CD14-positive monocyte (primary cell): ENCODE measurements at regions not wholly inside any gene's neighbourhood (a gene's known extent, or its start where the extent isn't known, plus 50 kb on each side); places are given as distances from the start of the nearest gene placed in this dataset.
A peak's percentile ranks its signal among the peaks of the same experiment; 100 is the strongest.

Source experiments
- DNase-seq, 3 donors: peaks; one replicate each; pipeline ENCODE4 v3.0.0-alpha.2; 2011 to 2022
- H2AFZ ChIP-seq: 2 replicates; pipeline ENCODE4 v1.6.0; 2012; ENCODE audit warnings: mild to moderate bottlenecking, low read depth, low read length, inconsistent platforms; ENCODE audit not compliant: insufficient read depth, poor library complexity, severe bottlenecking
- H3K27ac ChIP-seq, 2 donors: 1 replicate in 1 of 2; 2 replicates in 1 of 2; pipeline ENCODE4 v1.5.1; 2012 to 2013; ENCODE audit warnings: low read length in 2 of 2, control low read depth in 1 of 2, inconsistent platforms in 1 of 2, low read depth in 1 of 2, mild to moderate bottlenecking in 1 of 2
- H3K27me3 ChIP-seq, 2 donors: one replicate each; pipeline versions ENCODE4 v1.6.0 to v1.6.1; 2011 to 2013; ENCODE audit warnings: low read length in 2 of 2; ENCODE audit not compliant: control insufficient read depth in 2 of 2, insufficient read depth in 2 of 2
- H3K36me3 ChIP-seq, 2 donors: replicated peaks in 1 of 2; 1 replicate in 1 of 2; 2 replicates in 1 of 2; pipeline versions ENCODE4 v1.5.1 to v1.6.1; 2012 to 2013; ENCODE audit warnings: low read length in 2 of 2, control low read depth in 1 of 2, inconsistent platforms in 1 of 2, mild to moderate bottlenecking in 1 of 2; ENCODE audit not compliant: insufficient read depth in 2 of 2, control insufficient read depth in 1 of 2
- H3K4me1 ChIP-seq, 2 donors: 1 replicate in 1 of 2; 2 replicates in 1 of 2; pipeline versions ENCODE4 v1.5.1 to v1.6.1; 2012 to 2013; ENCODE audit warnings: low read length in 2 of 2, control low read depth in 1 of 2, inconsistent platforms in 1 of 2, mild to moderate bottlenecking in 1 of 2, moderate library complexity in 1 of 2; ENCODE audit not compliant: insufficient read depth in 2 of 2, control insufficient read depth in 1 of 2
- H3K4me2 ChIP-seq: replicated peaks from 2 replicates; pipeline ENCODE3; 2012; ENCODE audit warnings: low read length, moderate library complexity, mild to moderate bottlenecking; ENCODE audit not compliant: poor library complexity, severe bottlenecking; ENCODE audit errors: extremely low read depth
- H3K4me3 ChIP-seq, 3 experiments: fragments of 200-600 bp in 1 of 3; sonication (generic) in 1 of 3; replicated peaks in 1 of 3; 1 replicate in 2 of 3; 2 replicates in 1 of 3; pipeline ENCODE4 v1.5.1; 2011 to 2013; ENCODE audit warnings: low read length in 3 of 3, mild to moderate bottlenecking in 3 of 3, control low read depth in 2 of 3, low read depth in 2 of 3, inconsistent platforms in 1 of 3, moderate library complexity in 1 of 3
- H3K79me2 ChIP-seq: 2 replicates; pipeline ENCODE4 v1.6.0; 2012; ENCODE audit warnings: mild to moderate bottlenecking, control low read depth, inconsistent platforms, low read length, moderate library complexity; ENCODE audit not compliant: insufficient read depth
- H3K9ac ChIP-seq: 2 replicates; pipeline ENCODE4 v1.6.0; 2017; ENCODE audit warnings: low read length, mild to moderate bottlenecking; ENCODE audit not compliant: insufficient read depth, poor library complexity, severe bottlenecking
- H3K9me3 ChIP-seq, 2 donors: replicated peaks in 1 of 2; 1 replicate in 1 of 2; 2 replicates in 1 of 2; pipeline versions ENCODE4 v1.5.1 to v1.6.1; 2012 to 2013; ENCODE audit warnings: low read length in 2 of 2, control low read depth in 1 of 2; ENCODE audit not compliant: control insufficient read depth in 1 of 2, insufficient read depth in 1 of 2
- H4K20me1 ChIP-seq: 2 replicates; pipeline ENCODE4 v1.6.0; 2012; ENCODE audit warnings: mild to moderate bottlenecking, low read length, control low read depth, moderate library complexity; ENCODE audit not compliant: insufficient read depth
- H3K27ac Mint-ChIP-seq, 7 donors: one replicate each; pipeline ENCODE4 v1.8.0; 2020; ENCODE audit warnings: mild to moderate bottlenecking in 7 of 7, mixed read lengths in 7 of 7, moderate library complexity in 6 of 7, inconsistent platforms in 2 of 7
- H3K27me3 Mint-ChIP-seq, 3 donors: one replicate each; pipeline ENCODE4 v1.8.0; 2021 to 2022; ENCODE audit warnings: low read depth in 3 of 3, mild to moderate bottlenecking in 3 of 3, mixed read lengths in 3 of 3, moderate library complexity in 3 of 3, inconsistent platforms in 1 of 3
- H3K36me3 Mint-ChIP-seq, 2 donors: one replicate each; pipeline ENCODE4 v1.8.0; 2020; ENCODE audit warnings: mixed read lengths in 2 of 2, inconsistent platforms in 1 of 2, mild to moderate bottlenecking in 1 of 2
- H3K4me1 Mint-ChIP-seq: one replicate; pipeline ENCODE4 v1.8.0; 2020; ENCODE audit warnings: mild to moderate bottlenecking, mixed read lengths
- H3K4me3 Mint-ChIP-seq, 2 donors: one replicate each; pipeline ENCODE4 v1.8.0; 2020; ENCODE audit warnings: mild to moderate bottlenecking in 2 of 2, mixed read lengths in 2 of 2, moderate library complexity in 1 of 2
- H3K9me3 Mint-ChIP-seq, 7 donors: one replicate each; pipeline ENCODE4 v1.8.0; 2020 to 2022; ENCODE audit warnings: mixed read lengths in 7 of 7, mild to moderate bottlenecking in 6 of 7, moderate library complexity in 6 of 7, inconsistent platforms in 2 of 7
- CTCF ChIP-seq: fragments of 200-600 bp; IDR thresholded peaks from one replicate; pipeline ENCODE4 v1.8.0; 2022; ENCODE audit warnings: antibody characterized with exemption, mild to moderate bottlenecking
- WGBS: methylation state at CpG from one replicate; pipeline ENCODE4 v1.1.5; 2013; ENCODE audit warnings: missing lambda C conversion rate; ENCODE audit not compliant: insufficient coverage; 5-methylcytosine and 5-hydroxymethylcytosine counted together
- intact Hi-C, 2 donors: fragments of 100-400 bp; cut with micrococcal nuclease; formaldehyde crosslinking; loops; one replicate each; pipeline versions ENCODE4 v1.15.0 to v1.15.1; 2023

DNA sequence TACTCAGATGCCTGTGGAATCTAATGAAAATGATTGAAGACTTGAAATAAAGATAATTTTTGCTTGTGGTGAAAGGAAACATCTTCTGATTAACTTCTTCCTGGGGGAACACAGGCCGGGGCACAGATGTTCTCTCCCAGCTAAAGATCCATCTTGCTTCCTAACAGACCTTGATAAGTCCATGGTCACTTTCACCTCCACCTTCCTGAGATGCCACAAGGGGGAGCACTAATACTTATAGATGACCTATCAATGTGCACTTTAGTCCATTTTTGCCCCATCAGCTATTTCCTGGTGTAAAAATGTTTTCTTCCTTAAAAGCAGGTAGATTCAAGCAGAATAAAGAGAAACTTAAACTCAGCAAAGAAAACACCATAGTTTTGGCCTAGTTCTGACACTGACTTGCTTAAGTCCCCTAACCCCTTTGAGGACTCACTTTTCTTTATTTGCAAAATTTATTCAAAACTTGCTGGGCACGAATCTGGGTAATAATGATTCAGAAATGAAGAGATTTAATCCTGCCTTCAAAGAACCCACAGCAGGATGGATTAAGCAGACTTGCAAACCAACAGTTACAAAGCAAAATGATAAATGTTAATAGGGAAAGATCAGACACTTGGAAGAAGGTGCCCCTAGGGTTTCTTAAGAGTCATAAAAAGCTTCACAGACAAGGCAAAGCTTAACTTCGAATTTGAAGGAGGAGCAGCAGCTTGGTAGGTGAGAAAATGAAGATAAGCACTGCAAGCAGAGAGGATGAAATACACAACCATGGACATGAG, 158.7 kb downstream of the RAB38 start:
- peak; percentile 75 for TF ChIP-seq CTCF
- no peak overlapping the region for H3K4me3 Mint-ChIP-seq
- intact Hi-C loops = loop anchor here in 1 of 2 donors (1.0 kb wide), 1 partner anchor 529 kb away; no protein-coding TSS in a partner anchor
- Histone ChIP-seq H3K9me3 (no peaks in the 10 kb centered on the region), H3K4me2 (no peak overlapping the region), H3K9ac (no peak overlapping the region), H3K4me1 (no peaks in the 10 kb centered on the region), H2AFZ (no peak overlapping the region), H3K27ac (no peak overlapping the region), H3K79me2 (no peaks in the 10 kb centered on the region), H3K36me3 (no peaks in the 10 kb centered on the region), H4K20me1 (no peaks in the 10 kb centered on the region), H3K4me3 (no peak overlapping the region), H3K27me3 (no peaks in the 10 kb centered on the region)
- peaks cover 0 to 2% (median 0%) of the 10 kb centered on the region in 3 donors for H3K27me3 Mint-ChIP-seq
- no peaks in the 10 kb centered on the region for H3K4me1 Mint-ChIP-seq
- 0% methylated on average over 1 of the region's 3 CpGs for WGBS
- H3K36me3 Mint-ChIP-seq = no peaks in the 10 kb centered on the region
- no peak overlapping the region for H3K27ac Mint-ChIP-seq
- no peaks in the 10 kb centered on the region for H3K9me3 Mint-ChIP-seq
- peak; percentile 33 to 61 (median 61) for DNase-seq

- Histone ChIP-seq H3K36me3 (no peaks in the 10 kb centered on the region), H3K27me3 (no peaks in the 10 kb centered on the region), H3K27ac (no peak overlapping the region), H2AFZ (no peak overlapping the region), H3K4me2 (no peak overlapping the region), H3K4me1 (no peaks in the 10 kb centered on the region), H3K79me2 (no peaks in the 10 kb centered on the region), H4K20me1 (no peaks in the 10 kb centered on the region), H3K4me3 (no peak overlapping the region), H3K9me3 (no peaks in the 10 kb centered on the region), H3K9ac (no peak overlapping the region)
- no CpG with 5 or more reads among the region's 2 CpGs for WGBS
- intact Hi-C loops = no loop called here
- H3K9me3 Mint-ChIP-seq = no peaks in the 10 kb centered on the region
- DNase-seq = no peak
- no peaks in the 10 kb centered on the region for H3K4me1 Mint-ChIP-seq
- no peak for TF ChIP-seq CTCF
- peaks cover 0 to 2% (median 0%) of the 10 kb centered on the region in 3 donors for H3K27me3 Mint-ChIP-seq
- H3K4me3 Mint-ChIP-seq = no peak overlapping the region
- H3K36me3 Mint-ChIP-seq = no peaks in the 10 kb centered on the region
- no peak overlapping the region for H3K27ac Mint-ChIP-seq
Measured at GRCh38 chr11:88015170-88015569, 160.1 kb downstream of the RAB38 start.
